GM12878 (cell line): ENCODE measurements at regions not wholly inside any gene's neighbourhood (a gene's known extent, or its start where the extent isn't known, plus 50 kb on each side); places are given as distances from the start of the nearest gene placed in this dataset.

Experiments used
- CTCF ChIP-seq, 3 experiments: IDR thresholded peaks in 2 of 3; conservative IDR thresholded peaks in 1 of 3; 2 replicates each; pipeline ENCODE4 v1.5.1; 2011; ENCODE audit warnings: low read depth in 3 of 3, low read length in 3 of 3, mild to moderate bottlenecking in 3 of 3, control low read depth in 2 of 3, moderate library complexity in 2 of 3, inconsistent platforms in 1 of 3, mixed read lengths in 1 of 3; ENCODE audit not compliant: control insufficient read depth in 2 of 3, insufficient read depth in 1 of 3; ENCODE audit errors: extremely low read depth in 1 of 3
- EP300 ChIP-seq, 2 experiments: fragments of 150-350 bp in 1 of 2; IDR thresholded peaks; 2 replicates each; pipeline ENCODE4 v1.6.1; 2011 to 2012; ENCODE audit warnings: low read depth in 2 of 2, low read length in 2 of 2, borderline replicate concordance in 1 of 2, improper control_type of control experiment in 1 of 2, inconsistent platforms in 1 of 2; ENCODE audit not compliant: control insufficient read depth in 1 of 2
- POLR2A ChIP-seq: IDR thresholded peaks from 2 replicates; pipeline ENCODE4 v1.6.1; 2011; ENCODE audit warnings: low read depth, mild to moderate bottlenecking, low read length
- RUNX3 ChIP-seq: IDR thresholded peaks from 2 replicates; pipeline ENCODE4 v1.6.1; 2012; ENCODE audit warnings: low read length, inconsistent platforms
- USF2 ChIP-seq: IDR thresholded peaks from 2 replicates; pipeline ENCODE4 v1.6.1; 2011; ENCODE audit warnings: low read depth, low read length, improper control_type of control experiment, borderline replicate concordance

- TF ChIP-seq CTCF (IDR thresholded peaks at IDR 0.05 in 2 of 3, conservative IDR thresholded peaks at IDR 0.05 in 1 of 3; ENCODE audit: control insufficient read depth in 2 of 3, extremely low read depth in 1 of 3, insufficient read depth in 1 of 3, low read depth in 3 of 3, low read length in 3 of 3) (no peak), RUNX3 (no peak), EP300 (IDR thresholded peaks at IDR 0.05; ENCODE audit: borderline replicate concordance in 1 of 2, control insufficient read depth in 1 of 2, low read depth in 2 of 2, low read length in 2 of 2) (no peak), USF2 (no peak), POLR2A (no peak)
These were observed 327.1 kb downstream of the ZNF621 start for GRCh38 chr3:40851836-40852235.
